ENCODE measurements at regions not wholly inside any gene's neighbourhood (a gene's known extent, or its start where the extent isn't known, plus 50 kb on each side); places are given as distances from the start of the nearest gene placed in this dataset.

DNA sequence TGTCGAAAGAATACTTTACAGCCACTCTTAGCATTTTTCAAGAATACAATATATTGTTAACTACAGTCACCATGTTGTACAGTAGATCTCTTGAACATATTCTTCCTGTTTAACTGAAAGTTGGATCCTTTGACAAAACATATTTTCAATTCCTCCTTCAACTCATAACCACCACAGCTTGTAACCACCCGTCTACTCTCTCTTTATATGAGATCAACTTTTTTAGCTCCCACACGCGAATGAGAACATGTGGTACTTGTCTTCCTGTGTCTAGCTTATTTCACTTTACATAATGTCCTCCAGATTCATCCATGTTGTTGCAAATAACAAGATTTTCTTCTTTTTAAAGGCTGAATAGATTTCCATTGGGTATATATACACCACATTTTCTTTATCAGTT, 338.3 kb upstream of the IGFBP7 start:
- no peak for DNase-seq

DNA sequence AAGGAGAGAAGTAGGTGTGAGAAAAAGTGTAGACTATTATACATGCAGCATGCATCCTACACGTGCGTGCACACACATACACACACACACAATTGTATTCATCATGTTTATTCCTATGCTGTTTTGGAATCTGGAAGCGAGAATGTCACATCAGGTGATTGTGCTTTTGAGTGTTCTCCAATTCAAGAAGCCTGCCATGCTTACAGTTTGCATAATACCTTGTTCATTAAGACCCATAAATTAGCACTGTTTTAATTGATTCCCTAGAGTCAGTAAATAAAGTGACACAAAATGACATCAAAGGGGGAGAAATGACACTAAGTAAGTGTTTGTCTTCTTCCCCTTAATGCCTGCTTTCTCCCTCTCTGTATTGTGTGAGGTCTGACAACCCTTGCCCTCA, 336.1 kb upstream of the IGFBP7 start:
- no peak for DNase-seq

- no peak for DNase-seq
Measured at GRCh38 chr4:57445686-57446085, 335.5 kb upstream of the IGFBP7 start.

- DNase-seq, result no peak
Measured at GRCh38 chr4:57444671-57445070, 334.5 kb upstream of the IGFBP7 start.

DNA sequence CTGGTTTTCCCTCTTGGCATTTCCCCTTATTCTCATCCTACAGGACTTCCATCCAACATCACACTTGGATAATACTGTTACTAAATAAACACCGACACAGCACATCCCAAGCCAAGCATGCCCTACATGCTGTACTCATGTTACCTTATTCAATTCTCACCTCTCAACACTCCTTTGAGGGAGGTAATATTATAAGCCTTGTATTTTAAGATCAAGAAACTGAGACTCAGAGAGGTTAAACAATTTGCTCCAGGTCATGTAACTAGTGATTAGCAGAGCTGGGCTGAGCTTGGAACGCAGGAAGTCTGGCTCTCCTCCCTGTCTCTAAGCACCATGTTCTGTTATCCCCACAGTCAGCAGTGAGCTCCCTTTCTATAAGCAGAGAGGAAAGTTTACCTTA, 333.6 kb upstream of the IGFBP7 start:
- no peak for DNase-seq

GRCh38 chr4:57443308-57443707, 333.1 kb upstream of the IGFBP7 start:
- DNase-seq, result no peak

GRCh38 chr4:57442831-57443291, 332.7 kb upstream of the IGFBP7 start:
- DNase-seq, result peak; percentile 11

DNA sequence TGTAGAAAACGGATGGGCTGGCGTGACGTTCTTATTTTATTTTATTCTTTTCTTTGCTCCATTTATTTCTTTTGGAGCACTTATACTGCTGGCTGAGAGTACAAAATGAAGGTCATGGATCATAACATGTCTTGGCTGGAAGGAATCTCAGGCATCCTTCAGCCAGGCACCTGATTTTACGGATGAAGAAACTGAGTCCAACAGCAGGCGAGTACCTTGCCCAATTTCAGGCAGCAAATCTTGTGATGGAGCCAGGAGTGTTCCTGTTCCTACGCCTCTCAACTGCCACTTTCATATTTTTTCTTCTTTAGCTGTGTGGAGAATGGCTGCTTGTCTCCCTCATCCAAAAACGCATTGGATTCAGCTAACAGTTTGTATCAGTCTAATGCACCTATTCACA, 332.1 kb upstream of the IGFBP7 start:
- DNase-seq, result no peak

GRCh38 chr4:57437649-57438048, 327.5 kb upstream of the IGFBP7 start:
- no peak for DNase-seq

DNA sequence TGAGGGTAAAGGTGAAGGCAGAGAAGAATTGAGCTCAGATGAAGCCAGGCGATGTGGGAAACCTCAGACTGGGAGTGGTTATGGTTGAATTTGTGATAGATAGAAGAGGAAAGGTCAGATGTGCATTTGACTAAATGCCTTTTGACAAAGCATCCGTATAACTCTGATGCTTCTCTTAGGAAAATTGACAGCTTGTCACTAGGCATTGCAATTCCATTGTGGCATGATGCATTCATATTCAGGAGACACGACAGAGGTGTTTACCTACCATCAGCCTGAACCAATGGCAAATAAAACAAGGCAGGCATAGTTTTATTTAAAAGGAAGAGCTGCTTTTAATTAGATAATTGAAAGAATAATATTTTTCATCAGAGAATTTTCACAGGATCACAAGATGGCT, 325.1 kb upstream of the IGFBP7 start:
- no peak for DNase-seq

DNA sequence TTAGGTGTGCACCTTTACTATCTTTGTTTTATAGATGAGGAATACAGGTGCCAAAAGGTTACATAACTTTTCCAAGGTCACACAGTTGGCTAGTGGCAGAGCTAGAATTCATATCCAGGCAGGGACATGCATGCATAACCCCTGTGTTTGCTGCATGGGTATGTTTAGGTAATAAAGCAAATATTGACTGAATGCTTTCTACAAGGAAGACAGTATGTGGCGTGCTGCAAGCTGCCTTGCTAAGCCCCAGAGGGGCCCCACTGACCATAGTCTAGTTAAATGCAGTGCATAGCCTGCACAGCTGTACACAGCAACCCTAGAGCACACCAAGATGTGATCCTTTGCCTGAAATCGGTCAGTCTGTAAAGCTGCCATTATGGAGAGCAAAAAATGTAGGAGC, 320.5 kb upstream of the IGFBP7 start:
- DNase-seq, result no peak

DNA sequence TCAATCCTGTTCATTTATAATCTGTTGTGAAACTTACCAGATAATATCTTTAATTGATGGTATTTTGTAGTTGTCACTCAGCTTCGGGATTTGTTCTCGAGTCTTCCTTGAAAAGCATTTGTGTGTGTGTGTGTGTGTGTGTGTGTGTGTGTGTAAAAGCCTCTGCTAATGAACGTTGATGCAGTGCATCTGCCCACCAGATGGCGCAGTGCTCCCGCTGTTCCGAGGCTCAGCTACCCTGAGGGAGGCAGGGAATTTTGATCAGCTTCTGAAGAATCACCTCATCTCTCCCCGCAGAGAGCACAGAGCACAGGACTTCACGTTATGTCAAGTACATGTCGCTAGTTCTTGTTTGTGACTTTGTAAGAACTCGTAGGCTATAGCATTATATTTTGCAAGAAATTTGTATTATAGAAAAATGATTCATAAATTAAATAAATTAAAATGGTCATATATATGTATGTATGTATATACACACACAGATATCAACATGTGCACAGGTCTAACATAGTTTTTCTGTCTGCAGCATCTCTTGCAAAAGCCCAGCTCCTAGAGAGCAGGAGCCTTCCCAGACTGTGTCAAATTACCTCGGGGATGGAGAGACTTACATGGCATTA, 316.7 kb upstream of the IGFBP7 start:
- DNase-seq, result peak; percentile 60

DNA sequence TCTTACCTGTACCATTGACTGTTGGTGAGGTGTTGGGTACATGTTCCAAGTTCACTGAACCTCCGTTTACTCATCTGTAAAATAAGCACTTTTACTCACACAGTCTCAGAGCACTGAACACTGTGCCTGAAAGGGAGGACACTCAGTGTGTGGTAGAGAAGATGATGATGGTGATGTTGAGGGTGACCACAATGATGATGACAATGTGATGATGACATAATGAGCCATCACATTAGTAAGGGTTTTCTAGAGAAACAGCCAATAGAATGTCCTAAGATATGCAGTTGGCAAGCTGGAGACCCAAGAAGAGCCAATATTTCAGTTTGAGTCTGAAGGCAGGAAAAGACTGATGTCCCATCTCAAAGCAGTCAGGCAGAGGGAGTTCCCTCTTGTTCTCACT, 315.4 kb upstream of the IGFBP7 start:
- DNase-seq, result no peak

GRCh38 chr4:57424232-57424897, 314.2 kb upstream of the IGFBP7 start:
- DNase-seq, result no peak

- no peak for DNase-seq
Measured at GRCh38 chr4:57418133-57418532, 307.9 kb upstream of the IGFBP7 start.

DNA sequence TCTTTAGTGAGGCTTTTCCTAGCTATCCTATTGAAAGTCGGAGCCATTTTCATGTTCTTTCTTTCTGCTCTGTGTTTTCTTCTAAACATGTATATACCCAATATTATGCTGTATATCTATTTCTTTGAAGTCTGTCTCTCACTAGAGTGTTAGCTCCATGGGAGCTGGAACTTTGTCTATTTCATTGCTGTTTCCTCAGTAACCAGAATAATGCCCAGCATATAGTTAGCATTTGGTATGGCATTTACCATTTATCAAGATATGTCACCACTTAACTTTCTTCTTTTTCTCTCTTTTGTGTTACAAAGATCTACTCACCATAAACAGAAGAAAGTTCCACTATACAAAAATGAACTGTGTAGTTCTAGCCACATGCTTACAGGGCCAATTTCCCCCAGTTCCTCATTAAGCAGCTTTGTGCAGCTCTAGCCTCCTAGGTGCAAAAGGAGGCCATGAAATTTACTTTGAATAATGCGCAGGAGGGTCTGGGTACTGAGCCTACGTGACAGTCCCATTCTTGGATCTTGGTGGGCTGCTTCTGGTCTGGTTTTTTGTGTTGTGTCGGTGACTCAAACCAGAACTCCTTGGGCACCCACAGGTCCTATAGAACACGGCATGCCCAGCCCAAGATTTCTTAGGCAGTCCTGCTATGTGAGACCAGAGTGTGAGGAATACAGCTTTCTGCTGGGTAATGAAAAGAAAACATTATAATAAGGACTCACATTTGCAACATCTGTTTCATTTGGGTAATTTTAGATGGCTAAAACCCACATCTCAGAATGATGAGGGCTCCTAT, 302.3 kb upstream of the IGFBP7 start:
- no peak for DNase-seq

DNA sequence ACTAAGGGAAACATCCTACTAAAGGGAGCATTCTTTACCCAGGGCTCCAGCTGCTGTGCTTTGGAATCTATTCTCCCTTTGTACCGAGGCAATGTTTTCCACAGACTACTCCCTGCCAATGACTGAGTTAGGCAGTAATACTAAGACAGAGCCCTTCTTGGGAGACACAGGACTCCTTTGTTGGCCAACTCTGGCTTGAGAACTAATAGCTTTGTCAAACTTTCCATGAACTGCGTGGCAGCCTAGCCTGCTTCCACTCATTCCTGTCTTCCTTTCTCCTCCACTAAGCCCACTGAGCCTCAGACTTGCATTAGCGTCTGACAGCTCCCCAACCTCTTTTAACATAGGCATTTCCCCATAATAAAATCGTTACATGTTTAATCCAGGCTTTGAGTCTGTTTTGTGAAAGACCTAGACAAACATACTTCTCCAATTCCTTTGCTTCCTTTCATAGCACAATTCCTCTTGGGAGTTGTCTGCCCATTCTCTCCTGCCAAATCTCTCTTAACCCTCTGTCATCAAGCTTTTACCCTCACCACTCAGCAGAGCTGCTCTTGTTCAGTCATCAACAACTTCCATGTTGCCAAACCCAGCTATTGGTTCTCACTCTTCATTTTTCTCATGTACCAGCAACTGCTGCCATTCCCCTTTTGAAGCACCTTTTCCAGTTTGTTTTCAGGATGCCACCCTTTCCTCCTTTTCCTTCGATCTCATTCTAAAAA, 300.3 kb upstream of the IGFBP7 start:
- DNase-seq, result no peak

DNA sequence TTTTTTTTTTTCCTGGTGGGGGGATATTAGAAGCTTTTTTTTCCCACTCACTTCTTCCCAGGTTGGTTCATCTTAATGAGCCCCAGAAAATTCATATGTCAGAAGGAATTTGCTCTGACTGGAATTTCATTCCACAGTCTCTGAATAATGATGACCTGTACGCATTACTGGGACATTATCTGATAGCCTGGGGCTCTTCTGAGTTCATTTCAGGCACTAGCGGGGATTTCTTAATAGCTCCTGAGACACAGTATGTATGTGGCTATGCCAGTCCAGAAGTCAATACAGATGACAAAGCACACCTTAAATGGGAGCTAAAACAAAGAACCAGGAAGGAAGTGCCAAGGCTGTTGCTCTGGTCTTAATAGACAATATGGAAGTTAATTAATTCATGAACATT, 295.2 kb upstream of the IGFBP7 start:
- DNase-seq, result no peak

DNA sequence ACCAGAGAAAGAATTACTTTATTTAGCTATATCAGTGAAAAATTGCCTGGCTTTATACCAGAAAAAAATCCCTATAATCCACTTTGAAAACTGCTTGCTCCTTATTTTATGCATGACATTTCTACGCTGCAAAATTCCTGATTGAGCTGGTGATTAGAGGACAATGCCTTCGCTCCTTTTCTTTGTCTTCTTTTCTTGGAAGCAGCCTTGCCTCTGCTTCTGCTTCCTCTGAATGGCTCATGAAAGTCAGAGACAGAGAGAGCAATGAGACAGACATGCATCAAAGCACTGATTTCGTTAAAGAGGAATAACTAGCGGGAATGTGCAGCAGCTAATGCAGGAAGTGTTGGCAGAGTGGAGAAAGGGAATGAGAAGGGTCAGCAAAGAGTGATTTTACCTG, 294.3 kb upstream of the IGFBP7 start:
- DNase-seq, result no peak

DNA sequence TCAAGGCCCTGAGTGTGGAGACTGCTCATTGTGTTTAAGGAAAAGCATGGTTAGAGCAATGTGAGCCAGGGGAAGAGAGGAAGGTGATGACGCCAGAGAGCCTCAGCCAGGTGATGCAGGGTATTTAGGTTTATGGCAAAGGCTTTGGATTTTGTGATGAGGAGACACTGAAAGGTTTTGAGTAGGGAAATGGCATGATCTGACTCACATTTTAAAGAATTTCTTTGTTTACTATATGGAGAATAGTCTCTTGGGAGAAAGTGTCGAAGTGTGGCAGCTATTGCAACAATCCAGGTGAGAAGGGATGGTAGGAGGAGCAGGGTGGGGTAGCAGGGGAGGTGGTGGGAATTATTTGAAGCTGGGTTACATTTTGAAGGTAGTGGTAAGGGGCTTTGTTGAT, 293.4 kb upstream of the IGFBP7 start:
- no peak for DNase-seq

- DNase-seq, result no peak
Measured at GRCh38 chr4:57401586-57401985, 291.4 kb upstream of the IGFBP7 start.

DNA sequence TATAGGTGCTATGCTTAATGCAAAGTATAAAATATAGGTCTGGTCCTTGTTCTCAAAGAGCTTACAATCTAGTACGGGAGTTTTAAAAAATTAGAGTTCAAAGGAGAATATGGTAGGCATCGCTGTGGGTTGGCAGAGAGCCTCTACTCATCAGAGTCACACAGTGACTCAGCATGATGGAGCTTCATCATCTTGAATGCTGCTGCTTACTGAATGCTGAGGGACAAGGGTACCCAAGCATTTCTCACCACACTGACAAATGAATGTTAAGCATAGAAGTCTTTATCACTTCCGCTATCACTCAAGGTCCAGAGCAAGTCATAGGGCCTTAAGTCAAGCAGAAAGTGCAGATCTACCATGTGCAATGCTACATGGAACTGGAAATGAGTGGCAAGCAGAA, 268.6 kb upstream of the IGFBP7 start:
- no peak for DNase-seq

DNA sequence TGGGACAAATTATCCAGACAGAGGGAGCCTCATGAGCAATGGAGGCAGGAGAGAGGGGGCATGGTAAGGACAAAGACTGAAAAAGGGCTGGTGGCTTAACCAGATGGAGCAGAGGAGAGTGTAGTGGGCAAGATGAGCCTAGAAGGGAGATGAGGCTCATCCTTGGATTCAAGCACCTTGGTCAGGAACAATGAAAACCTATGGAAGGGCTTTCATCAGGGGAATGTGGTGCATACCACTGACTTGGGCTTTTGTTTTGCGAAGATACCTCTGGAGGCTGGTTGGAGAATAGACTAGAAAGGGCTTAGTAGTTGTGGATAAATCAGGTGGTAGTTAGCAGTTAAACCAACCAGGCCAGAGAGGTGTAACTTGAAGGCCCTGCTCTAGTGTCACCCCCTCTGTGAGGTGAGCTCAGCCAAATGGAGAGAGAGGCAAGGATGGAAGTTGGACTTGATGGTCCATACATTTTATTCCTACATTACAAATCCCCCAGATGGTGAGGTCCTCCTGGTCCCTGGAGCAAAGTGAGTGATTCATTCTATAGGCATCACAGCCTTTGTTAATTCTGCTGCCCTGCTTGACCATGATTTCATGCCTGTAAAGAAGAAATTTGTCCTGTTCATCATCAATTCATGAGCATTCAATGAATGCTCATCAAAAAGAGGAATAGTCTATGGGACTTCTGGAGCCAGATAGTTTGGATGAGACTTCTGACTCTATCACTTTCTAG, 264.8 kb upstream of the IGFBP7 start:
- DNase-seq, result no peak

Measured in activated CD4-positive, alpha-beta T cell treated with anti-CD3 and anti-CD28 coated beads, Interleukin-10, Interleukin-2, amounts not matched to agents 100 ng/mL and 50 ng/mL, durations not matched to agents 16 hours and 8 hours (primary cell).